ENCODE measurements at regions not wholly inside any gene's neighbourhood (a gene's known extent, or its start where the extent isn't known, plus 50 kb on each side); places are given as distances from the start of the nearest gene placed in this dataset.

GRCh38 chr10:78985973-78986818, 82.6 kb upstream of the ZMIZ1 start:
- DNase-seq (ENCODE audit: low read depth): no peak

DNA sequence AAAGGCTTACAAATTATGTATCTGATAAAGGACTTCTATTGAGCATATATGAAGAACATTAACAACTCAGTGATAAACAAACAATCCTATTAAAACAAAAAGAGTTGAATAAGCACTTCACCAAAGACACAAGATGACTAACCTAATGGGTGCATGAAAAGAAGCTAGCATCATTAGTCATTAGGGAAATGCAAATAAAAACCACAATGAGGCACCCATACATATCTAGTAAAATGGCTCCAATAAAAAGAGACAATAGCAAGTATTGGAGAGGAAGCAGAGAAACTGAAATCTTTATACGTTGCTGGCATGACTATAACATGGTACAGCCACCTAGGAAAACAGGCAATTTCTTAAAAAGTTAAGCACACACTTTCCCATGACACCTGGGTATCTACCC, 77.6 kb upstream of the ZMIZ1 start:
- no peak for DNase-seq (ENCODE audit: low read depth)

DNA sequence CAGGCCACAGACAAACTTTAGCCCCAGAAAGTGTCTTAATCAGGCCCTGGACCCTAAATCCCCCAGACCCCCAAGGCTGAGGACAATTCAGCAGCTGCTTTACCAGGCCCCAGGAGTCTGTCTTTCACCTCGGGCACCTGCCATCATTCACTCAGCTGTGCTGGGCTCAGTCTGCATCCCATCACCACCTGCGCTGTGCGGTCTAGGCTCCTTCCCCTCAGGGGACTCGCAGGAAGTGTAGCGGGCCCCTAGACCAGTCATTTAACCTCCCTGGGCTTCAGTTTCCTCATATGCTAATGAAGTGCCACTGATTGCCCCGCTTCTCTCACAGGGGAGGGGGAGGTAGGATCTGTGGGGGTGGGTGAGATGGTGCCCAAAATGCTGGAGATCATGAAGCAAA, 76.4 kb upstream of the ZMIZ1 start:
- DNase-seq (ENCODE audit: low read depth): no peak

DNA sequence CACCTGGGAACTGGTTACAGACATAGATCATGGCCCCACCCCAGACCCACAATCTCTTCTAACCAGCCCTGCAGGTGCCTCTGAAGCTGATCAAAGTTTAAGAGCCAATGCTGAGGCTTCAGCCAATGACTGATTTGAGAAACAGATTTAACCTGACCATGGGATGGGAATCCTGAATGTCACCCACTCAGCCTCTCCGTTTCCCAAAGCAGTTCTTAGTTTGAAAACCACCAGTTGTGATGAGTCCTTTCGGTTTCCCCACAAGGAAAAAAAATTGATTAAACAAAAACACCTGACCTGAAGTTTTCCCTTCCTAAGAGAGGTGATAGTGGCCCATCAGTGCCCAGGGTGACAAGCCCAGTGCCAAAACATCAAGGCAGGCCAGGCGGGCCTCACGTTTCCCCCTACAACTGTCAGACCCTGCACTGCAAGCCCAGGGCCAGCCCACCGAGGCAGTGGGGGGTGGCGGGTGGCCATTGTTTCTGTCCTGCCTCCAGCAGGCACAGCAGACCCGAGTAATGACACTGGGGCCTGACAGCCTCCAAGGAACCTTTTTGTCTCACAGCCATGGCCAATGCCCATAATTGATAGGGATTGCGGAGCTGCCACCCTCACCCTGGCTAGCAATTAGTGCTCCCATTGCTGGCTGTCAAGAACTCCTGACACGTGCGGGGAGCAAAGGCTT, 75.4 kb upstream of the ZMIZ1 start:
- no peak for DNase-seq (ENCODE audit: low read depth)

DNA sequence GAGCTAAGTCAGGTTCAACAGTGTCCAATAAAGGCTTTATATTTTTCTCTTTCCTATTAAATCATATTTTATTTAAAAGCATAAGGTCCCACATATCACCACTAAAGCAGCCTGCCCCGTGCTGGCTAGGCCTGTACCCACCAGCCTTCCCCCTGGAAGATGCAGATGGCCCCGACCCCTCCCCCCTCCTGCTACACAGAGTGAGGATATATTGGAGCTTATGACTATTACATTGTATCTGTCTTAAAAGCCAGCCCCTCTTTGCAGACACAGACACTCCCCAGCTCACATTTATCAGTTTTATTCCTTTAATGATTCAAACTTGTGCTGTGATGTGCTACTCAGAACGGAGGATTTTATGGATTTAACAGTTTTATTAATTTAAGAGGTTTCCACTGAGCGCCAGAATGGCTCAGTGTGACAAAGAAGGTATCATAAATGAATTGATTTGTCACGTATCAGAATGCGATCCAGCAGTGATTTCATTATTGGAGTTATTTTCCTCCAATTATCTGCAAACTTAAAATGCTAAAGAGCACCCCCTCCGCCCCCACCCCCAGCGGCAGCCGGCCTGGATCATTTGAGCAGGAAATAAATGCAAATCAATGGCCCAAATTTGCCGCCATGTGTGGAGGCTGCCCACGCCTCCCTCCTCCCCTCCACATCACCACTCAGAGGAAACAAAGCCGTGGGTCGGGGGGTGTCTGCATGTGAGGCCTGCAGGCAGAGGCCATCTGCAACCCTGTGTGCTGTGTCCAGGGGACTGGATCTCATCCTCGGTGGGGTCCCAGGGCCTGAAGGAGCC, 72.6 kb upstream of the ZMIZ1 start:
- no peak for DNase-seq (ENCODE audit: low read depth)

- DNase-seq (ENCODE audit: low read depth): no peak
Measured at GRCh38 chr10:78996792-78997129, 72.0 kb upstream of the ZMIZ1 start.

DNA sequence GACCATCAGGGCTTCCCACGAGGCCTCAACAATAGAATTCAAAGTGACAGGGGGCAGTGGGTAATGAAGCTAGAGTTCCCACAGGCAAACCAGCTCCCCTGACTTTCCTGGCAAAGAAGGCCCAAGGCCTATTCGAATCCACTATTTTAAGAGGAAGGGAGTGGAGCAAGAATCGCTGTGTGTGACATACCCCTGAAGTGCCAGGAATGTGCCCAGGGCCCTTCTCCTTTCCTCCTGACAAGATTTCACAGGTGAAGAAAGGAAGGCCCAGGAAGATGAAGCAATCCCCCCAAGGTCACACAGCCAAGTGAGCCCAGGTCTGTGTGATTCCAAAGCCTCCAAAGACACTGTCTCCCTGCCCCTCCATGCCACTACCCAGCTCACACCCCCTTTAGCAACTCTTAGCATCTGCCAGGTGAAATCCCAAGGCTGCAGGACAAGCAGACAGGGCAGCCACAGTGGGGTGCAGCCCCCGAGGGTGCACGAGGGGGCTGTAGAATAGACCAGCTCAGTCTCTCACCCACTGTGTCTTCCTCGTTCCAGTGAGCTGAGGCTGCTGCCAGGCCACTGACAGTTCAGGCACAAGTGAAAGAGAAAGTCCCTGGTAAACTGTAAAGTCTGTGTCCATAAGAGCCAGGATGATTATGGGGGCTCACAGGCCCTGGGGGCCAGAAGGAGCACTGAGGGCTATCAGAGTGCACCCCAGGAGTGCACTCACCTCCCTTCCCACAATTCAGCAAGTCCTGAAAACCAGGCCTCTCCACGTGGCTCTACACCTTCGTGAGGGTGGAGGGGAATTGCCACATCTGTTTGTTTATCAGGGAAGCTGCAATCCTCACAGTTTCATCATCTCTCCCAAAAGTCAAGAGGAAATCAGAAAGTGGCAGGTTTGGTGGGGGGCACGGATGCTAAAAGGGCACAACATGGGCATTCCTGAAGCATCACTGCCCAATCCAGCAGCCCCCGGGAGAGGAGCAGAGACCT, 70.8 kb upstream of the ZMIZ1 start:
- DNase-seq (ENCODE audit: low read depth): no peak

DNA sequence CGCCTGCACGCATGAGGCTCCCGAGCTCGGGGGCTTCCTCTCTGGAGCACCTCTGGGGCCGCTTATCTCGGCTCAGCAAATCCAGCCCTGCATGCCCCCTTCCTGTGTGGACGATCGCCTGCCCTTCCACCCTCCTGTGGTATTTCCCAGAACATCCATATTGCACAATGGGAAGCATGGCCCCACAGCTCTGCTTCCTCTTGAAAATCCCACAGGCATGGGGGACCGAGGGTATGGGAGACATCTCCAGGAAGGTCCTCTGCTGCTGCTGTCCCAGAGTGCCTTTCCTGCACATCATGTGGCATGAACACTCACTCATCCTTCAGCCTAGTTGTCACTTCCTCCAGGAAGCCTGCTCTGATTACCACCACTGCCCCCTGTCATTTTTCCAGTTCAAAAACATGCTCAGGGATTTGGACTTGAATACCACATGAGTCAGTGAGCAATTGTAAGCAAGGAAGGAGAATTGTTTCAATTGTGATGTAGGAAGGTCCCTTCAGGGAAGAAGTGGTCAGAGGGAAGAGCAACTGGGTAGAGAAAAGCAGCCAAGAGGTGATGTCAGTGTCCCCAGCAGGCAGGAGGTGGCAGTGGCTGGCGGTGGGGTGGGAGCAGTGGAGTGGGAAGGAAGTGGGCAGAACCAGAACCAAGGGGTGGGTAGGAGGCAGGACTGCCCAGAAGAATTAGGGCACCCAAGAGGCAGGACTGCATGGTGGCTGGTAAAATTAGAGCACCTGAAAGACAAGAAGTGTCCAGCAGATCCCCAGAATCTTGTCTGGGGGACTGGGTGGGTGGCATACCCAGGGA, 67.5 kb upstream of the ZMIZ1 start:
- no peak for DNase-seq (ENCODE audit: low read depth)

DNA sequence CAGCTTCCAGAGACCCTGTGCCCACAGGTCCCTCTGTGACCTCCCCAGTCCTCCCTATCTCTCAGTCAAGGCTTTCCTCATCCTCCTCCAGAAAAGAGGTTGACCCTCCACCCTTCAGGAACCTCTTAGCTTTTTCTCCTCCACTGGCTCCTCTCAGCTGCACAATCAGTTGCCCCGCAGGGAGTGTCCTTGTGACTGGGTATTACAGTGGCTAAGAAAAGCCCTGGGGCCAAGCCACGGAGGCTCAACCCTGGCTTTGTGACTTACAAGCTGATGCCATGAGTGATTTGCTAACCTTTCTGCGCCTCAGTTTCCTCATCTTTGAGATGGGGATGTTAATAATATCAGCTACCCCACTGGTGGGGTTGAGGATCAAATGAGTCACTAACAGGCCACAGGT, 66.4 kb upstream of the ZMIZ1 start:
- DNase-seq (ENCODE audit: low read depth): no peak

DNA sequence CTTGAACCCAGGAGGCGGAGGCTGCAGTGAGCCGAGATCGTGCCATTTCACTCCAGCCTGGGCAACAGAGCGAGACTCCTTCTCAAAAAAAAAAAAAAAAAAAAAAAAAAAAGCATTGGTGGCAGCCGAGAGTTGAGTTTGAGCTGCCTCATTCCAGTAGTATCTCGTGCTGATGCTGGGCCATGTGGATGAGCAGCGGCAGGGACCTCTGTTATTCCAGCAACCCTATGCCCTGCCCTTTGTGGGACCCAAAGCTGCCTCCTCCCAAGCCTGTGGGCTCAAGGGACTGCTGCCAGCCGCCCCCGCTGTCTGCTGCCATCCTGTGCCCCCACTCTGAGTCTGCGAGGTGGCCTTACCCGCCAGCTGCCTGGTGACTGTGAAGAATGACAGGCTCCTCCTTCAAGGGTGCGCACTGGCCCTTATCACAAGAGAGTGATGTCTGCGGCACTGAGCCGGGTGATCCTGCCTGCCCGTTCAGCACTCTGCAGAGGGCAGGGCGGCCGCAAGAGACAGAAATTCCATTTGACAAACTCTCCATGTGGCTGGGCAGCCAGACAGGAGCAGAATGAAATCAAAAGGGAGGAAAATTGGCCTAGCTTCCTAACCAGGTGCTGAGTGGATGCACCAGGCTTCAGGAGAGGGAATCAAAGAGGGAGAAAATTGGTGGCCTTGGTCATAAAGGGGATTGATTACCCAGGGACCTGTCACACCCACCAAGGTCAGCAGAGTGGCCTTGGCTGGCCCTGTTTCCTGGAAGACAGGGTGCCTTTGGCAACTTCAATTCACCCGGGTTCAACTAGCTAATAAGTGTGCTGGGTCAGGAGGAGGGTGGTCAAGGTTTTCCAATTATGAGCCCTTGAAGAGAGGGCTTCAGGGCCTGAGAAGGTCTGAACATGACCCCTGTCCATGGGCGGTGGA, 65.3 kb upstream of the ZMIZ1 start:
- DNase-seq (ENCODE audit: low read depth): no peak

DNA sequence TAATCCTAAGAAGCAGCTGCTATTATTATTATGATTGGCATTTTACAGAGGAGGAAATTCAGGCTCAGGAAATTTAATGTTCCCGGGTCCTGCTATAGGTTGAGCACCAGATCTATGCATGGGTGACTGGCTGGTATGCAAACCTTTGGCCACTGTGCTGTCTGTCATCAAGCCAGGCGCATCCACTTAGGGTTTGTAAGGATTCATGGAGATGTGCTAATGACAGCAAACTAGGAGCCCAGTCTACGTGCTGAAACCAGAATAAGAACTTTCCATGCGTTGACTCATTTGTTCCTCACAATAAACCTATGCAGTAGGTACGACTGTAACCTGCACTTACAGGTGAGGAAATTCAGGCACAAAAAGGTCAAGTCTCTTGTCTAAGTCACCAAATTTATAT, 64.5 kb upstream of the ZMIZ1 start:
- no peak for DNase-seq (ENCODE audit: low read depth)

DNA sequence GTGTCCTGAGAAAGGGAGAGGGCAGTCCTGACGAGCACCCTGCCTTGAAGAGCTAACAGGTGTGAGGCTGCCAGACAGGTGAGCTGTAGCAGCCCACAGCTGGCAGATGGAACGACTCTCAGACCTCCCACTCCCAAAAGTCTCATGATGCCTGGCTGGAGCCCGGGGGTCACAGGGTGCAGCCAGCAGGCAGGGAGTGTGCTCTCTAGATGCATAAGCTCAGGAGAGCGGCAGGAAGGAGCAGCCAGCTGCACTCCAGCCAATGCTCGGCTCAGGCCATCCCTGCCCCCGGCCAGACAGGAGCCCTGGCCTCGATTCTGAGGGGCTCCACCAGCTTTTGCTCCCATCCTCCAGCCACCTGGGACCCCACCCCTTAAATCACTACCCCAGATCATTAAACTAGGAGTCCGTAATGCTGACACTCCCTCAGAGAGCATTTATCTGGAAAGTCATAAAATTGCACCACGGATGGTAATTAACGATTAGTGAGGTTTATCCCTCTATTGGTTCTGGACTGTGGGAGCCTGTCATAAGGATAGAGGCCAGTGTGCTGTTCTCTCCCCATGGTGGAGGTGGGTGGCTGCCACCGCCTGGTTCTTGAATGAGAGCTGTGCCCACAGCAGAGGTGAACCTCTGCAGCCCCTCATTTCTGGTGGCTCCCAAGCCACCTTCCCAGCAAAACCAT, 63.5 kb upstream of the ZMIZ1 start:
- DNase-seq (ENCODE audit: low read depth): no peak

DNA sequence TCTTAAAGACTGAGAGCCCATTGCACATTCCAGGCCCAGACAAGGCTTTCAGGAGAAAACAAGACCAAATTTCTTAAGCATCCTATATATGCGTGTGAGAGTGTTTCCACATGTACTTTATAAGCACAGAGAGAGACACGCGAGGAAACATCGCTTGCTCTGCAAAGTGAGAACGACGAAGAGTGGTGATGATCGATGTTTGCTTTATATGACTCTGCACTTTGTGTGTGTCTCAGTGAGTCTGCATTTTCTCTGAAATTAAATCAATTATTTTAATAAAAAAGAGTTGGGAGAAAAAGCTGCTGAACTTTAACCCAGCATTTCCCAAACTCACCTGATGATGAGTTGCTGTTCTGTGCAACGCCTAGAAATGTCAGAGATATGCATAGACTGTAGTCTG, 61.7 kb upstream of the ZMIZ1 start:
- DNase-seq (ENCODE audit: low read depth): no peak

DNA sequence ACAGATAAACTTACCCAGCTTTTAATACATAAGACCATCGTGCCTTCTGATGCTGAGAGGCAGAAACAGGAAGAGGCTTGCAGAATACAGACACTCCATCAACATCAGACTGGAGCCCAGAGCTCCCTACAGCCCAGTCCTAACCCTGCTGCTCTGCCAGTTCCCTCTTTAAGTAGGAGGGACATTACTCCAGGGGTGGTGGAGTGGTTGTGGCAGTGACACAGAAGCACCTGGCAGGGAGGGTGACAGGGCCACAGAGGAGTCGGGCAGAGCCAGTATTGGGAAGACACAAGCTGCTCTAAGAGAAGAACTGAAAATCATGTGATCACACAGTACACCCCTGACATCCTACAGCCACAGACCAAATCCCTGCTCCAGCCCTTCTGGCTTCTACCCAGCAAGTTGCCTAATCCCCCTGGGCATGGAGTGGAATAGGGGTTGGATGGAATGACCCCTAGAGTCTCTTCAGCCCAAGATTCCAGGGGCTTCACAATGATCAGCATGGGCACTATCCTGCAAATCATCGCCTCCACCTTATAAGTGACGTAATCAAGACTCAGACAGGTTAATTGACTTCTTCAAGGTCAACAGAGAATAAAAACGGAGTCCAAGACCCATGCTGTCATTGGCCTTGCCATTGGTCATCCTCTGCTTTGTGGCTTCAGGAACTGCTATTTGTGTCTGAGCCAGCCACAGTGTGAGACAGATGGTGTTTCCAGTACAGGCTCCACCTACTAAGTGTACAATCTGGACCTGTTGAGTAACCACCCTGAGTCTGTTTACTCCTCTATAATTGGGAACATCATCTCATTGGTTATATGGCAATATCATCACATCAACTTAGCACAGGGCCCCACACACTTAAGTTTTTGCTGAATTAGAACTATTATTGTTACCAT, 61.1 kb upstream of the ZMIZ1 start:
- DNase-seq (ENCODE audit: low read depth): no peak

- no peak for DNase-seq (ENCODE audit: low read depth)
Measured at GRCh38 chr10:79009145-79009544, 59.6 kb upstream of the ZMIZ1 start.

- no peak for DNase-seq (ENCODE audit: low read depth)
Measured at GRCh38 chr10:79012567-79012966, 56.2 kb upstream of the ZMIZ1 start.

- no peak for DNase-seq (ENCODE audit: low read depth)
Measured at GRCh38 chr10:79013406-79013987, 55.3 kb upstream of the ZMIZ1 start.

- DNase-seq (ENCODE audit: low read depth): no peak
Measured at GRCh38 chr10:79014796-79015195, 54.0 kb upstream of the ZMIZ1 start.

Data from stimulated activated CD4-positive, alpha-beta T cell treated with anti-CD3 and anti-CD28 coated beads, Interleukin-2, amount 100 ng/mL, for 4 hours (primary cell).